Upper lobe of left lung (tissue), 4 donors: ENCODE measurements at regions not wholly inside any gene's neighbourhood (a gene's known extent, or its start where the extent isn't known, plus 50 kb on each side); places are given as distances from the start of the nearest gene placed in this dataset.

Source experiments
- CTCF ChIP-seq, 6 experiments: fragments of 450-650 bp in 4 of 6; fragments of 200-600 bp in 2 of 6; sonication (generic) in 2 of 6; IDR thresholded peaks; one replicate each; pipeline ENCODE4 v1.5.1; 2016 to 2019; ENCODE audit warnings: antibody characterized with exemption in 6 of 6
- POLR2A ChIP-seq, 4 donors: fragments of 450-650 bp; IDR thresholded peaks; one replicate each; pipeline ENCODE4 v1.5.1; 2016 to 2017; ENCODE audit warnings: antibody characterized with exemption in 4 of 4, mild to moderate bottlenecking in 2 of 4

GRCh38 chr6:44700422-44700821 is 312.9 kb downstream of the CDC5L start:
- TF ChIP-seq POLR2A (IDR thresholded peaks at IDR 0.05) (no peak), CTCF (IDR thresholded peaks at IDR 0.05) (no peak)
